PC-3 (cell line): ENCODE measurements at regions not wholly inside any gene's neighbourhood (a gene's known extent, or its start where the extent isn't known, plus 50 kb on each side); places are given as distances from the start of the nearest gene placed in this dataset.

Source experiments
- EZH2 ChIP-seq: fragments of 300-600 bp; sonication (generic); IDR thresholded peaks from one replicate; pipeline ENCODE4 v1.6.1; 2017; ENCODE audit warnings: antibody characterized with exemption, mild to moderate bottlenecking, low read length; ENCODE audit not compliant: unreplicated experiment
- EZH2phosphoT487 ChIP-seq: fragments of 300-600 bp; sonication (generic); IDR thresholded peaks from 2 replicates; pipeline ENCODE4 v1.6.1; 2018; ENCODE audit warnings: mild to moderate bottlenecking, antibody characterized with exemption, low read length, borderline replicate concordance
- TF ChIP-seq, protein P1 (sequence below): fragments of 300-600 bp; sonication (generic); conservative IDR thresholded peaks from 2 replicates; pipeline ENCODE4 v1.5.1; 2017; ENCODE audit warnings: antibody characterized with exemption, low read depth, mild to moderate bottlenecking, low read length

DNA sequence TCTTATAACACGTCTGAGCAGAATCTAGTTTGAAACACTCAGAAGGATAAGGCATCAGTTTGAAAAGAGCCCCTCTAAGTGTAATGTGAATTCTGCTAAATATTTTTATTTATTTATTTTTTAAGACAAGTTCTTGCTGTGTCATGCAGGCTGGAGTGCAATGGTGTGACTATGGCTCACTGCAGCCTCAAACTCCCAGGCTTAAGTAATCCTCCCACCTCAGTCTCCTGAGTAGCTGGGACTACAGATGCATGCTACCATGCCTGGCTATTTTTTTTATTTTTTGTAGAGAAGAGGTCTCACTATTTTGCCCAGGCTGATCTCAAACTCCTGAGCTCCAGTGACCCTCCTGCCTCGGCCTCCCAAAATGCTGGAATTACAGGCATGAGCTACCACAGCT lies 225.9 kb upstream of the SEL1L start:
- TF ChIP-seq, protein P1, sequence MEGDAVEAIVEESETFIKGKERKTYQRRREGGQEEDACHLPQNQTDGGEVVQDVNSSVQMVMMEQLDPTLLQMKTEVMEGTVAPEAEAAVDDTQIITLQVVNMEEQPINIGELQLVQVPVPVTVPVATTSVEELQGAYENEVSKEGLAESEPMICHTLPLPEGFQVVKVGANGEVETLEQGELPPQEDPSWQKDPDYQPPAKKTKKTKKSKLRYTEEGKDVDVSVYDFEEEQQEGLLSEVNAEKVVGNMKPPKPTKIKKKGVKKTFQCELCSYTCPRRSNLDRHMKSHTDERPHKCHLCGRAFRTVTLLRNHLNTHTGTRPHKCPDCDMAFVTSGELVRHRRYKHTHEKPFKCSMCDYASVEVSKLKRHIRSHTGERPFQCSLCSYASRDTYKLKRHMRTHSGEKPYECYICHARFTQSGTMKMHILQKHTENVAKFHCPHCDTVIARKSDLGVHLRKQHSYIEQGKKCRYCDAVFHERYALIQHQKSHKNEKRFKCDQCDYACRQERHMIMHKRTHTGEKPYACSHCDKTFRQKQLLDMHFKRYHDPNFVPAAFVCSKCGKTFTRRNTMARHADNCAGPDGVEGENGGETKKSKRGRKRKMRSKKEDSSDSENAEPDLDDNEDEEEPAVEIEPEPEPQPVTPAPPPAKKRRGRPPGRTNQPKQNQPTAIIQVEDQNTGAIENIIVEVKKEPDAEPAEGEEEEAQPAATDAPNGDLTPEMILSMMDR: no peak
- TF ChIP-seq EZH2 (no peak), EZH2phosphoT487 (no peak)
